ENCODE measurements at regions not wholly inside any gene's neighbourhood (a gene's known extent, or its start where the extent isn't known, plus 50 kb on each side); places are given as distances from the start of the nearest gene placed in this dataset.

DNA sequence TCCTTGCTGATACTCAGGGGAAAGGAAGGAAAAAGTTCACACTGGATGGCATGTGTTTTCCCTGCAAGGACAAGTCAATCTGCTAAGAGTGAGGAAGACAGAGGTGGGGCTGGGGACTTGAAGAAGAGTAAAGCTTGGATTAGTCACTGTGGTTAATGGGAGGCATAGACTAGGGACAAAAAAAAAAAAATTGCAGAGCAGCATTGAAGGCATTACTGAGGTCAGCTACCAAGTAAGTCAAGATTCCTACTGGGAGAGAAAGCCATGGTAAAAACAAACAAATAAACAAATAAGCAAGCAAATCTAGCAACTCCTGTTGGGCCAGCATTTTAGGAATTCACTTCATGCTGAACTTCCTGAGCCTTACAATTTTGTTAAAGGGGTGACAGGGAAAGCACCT lies 58.2 kb upstream of the GPC4 start:
- no peak for TF ChIP-seq POLR2A (IDR thresholded peaks at IDR 0.05; ENCODE audit: low read length)
- TF ChIP-seq GATA1 (IDR thresholded peaks at IDR 0.05; ENCODE audit: low read depth, low read length) = no peak
